HEK293T (cell line): ENCODE measurements at regions not wholly inside any gene's neighbourhood (a gene's known extent, or its start where the extent isn't known, plus 50 kb on each side); places are given as distances from the start of the nearest gene placed in this dataset.

ENCODE experiments used
- BHLHE40 ChIP-seq: fragments of 450-650 bp; IDR thresholded peaks from 2 replicates; pipeline ENCODE4 v1.6.1; 2016; ENCODE audit warnings: mild to moderate bottlenecking, moderate library complexity, borderline replicate concordance
- CTBP1 ChIP-seq: fragments of 450-650 bp; IDR thresholded peaks from 2 replicates; pipeline ENCODE4 v1.6.1; 2016; ENCODE audit warnings: borderline replicate concordance
- FOXA1 ChIP-seq: fragments of 450-650 bp; IDR thresholded peaks from 2 replicates; pipeline ENCODE4 v1.6.1; 2016; ENCODE audit warnings: mild to moderate bottlenecking
- FOXK2 ChIP-seq: fragments of 450-650 bp; IDR thresholded peaks from 2 replicates; pipeline ENCODE4 v1.6.1; 2016; ENCODE audit warnings: mild to moderate bottlenecking
- FOXM1 ChIP-seq: fragments of 450-650 bp; IDR thresholded peaks from 2 replicates; pipeline ENCODE4 v1.6.1; 2017; ENCODE audit warnings: mild to moderate bottlenecking, borderline replicate concordance
- HDGF ChIP-seq: fragments of 450-650 bp; IDR thresholded peaks from 2 replicates; pipeline ENCODE4 v1.6.1; 2017; ENCODE audit warnings: antibody characterized with exemption, borderline replicate concordance
- L3MBTL2 ChIP-seq: fragments of 450-650 bp; conservative IDR thresholded peaks from 2 replicates; pipeline ENCODE4 v1.6.1; 2016; ENCODE audit warnings: mild to moderate bottlenecking
- SP1 ChIP-seq: fragments of 450-650 bp; IDR thresholded peaks from 2 replicates; pipeline ENCODE4 v1.6.1; 2017
- TARDBP ChIP-seq: fragments of 450-650 bp; IDR thresholded peaks from 2 replicates; pipeline ENCODE4 v1.6.1; 2016
- ZNF384 ChIP-seq: fragments of 450-650 bp; IDR thresholded peaks from 2 replicates; pipeline ENCODE4 v1.6.1; 2016
- TF ChIP-seq, protein P1 (sequence below): fragments of 450-650 bp; IDR thresholded peaks from 2 replicates; pipeline ENCODE4 v1.6.1; 2016

DNA sequence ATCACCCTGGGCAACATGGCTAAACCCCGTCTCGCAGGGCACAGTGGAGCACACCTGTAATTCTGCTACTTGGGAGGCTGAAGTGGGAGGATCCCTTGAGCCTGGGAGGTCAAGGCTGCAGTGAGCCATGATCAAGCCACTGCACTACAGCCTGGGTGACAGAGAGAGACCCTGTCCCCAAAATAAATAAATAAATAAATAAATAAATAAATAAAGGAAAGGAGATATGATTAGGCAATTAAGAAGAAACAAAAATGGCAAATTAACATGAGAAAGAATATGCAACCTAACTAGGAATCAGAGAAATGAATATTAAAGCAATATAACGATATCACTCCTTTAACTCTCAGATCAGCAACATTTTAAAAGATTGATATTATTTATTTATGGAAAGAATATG, 92.3 kb downstream of the C1D start:
- TF ChIP-seq SP1 (no peak), HDGF (no peak), L3MBTL2 (no peak), FOXK2 (no peak), FOXA1 (no peak), FOXM1 (no peak), CTBP1 (no peak), BHLHE40 (no peak), TARDBP (no peak), ZNF384 (no peak)
- TF ChIP-seq, protein P1, sequence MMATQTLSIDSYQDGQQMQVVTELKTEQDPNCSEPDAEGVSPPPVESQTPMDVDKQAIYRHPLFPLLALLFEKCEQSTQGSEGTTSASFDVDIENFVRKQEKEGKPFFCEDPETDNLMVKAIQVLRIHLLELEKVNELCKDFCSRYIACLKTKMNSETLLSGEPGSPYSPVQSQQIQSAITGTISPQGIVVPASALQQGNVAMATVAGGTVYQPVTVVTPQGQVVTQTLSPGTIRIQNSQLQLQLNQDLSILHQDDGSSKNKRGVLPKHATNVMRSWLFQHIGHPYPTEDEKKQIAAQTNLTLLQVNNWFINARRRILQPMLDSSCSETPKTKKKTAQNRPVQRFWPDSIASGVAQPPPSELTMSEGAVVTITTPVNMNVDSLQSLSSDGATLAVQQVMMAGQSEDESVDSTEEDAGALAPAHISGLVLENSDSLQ = no peak
